HEK293 (cell line): ENCODE measurements at regions not wholly inside any gene's neighbourhood (a gene's known extent, or its start where the extent isn't known, plus 50 kb on each side); places are given as distances from the start of the nearest gene placed in this dataset.

ENCODE experiments used
- CTCF ChIA-PET: fragments of 350-600 bp; formaldehyde crosslinking; extraction: SDS; loops from one replicate; lab custom pipeline; 2021; ENCODE audit warnings: antibody characterized with exemption; lab: Yijun Ruan, JAX
- POLR2A ChIA-PET: fragments of 300-600 bp; formaldehyde crosslinking; extraction: SDS; loops from one replicate; lab custom pipeline; 2020; ENCODE audit warnings: antibody characterized with exemption, inconsistent platforms; lab: Yijun Ruan, JAX
- H3K27ac ChIP-seq: fragments of 200-500 bp; sonication (Bioruptor generic); 2 replicates; pipeline ENCODE4 v1.5.1; 2014; ENCODE audit warnings: low read depth, low read length, control low read depth, inconsistent platforms; ENCODE audit errors: extremely low read depth
- H3K36me3 ChIP-seq, 2 experiments: fragments of 200-500 bp in 1 of 2; sonication (Bioruptor generic) in 1 of 2; 1 replicate in 1 of 2; 2 replicates in 1 of 2; pipeline ENCODE4 v1.5.1; 2014 to 2017; ENCODE audit warnings: inconsistent platforms in 2 of 2, low read length in 2 of 2; ENCODE audit not compliant: control insufficient read depth in 2 of 2, insufficient read depth in 1 of 2
- H3K4me1 ChIP-seq: fragments of 200-500 bp; sonication (Bioruptor generic); 2 replicates; pipeline ENCODE4 v1.5.1; 2014; ENCODE audit warnings: mild to moderate bottlenecking, low read length, inconsistent platforms; ENCODE audit not compliant: control insufficient read depth, insufficient read depth
- H3K4me3 ChIP-seq: 2 replicates; pipeline ENCODE4 v1.5.1; 2011; ENCODE audit warnings: low read depth, mild to moderate bottlenecking, control low read depth, low read length, moderate library complexity
- H3K9me3 ChIP-seq: fragments of 200-500 bp; sonication (Bioruptor generic); 2 replicates; pipeline ENCODE4 v1.5.1; 2014; ENCODE audit warnings: low read depth, low read length, inconsistent platforms; ENCODE audit not compliant: control insufficient read depth, insufficient read depth
- EGR2 ChIP-seq: fragments of 450-650 bp; formaldehyde crosslinking; IDR thresholded peaks from 2 replicates; pipeline ENCODE4 v1.5.1; 2016; ENCODE audit warnings: low read depth, missing biosample characterization, missing genetic modification characterization
- RBAK ChIP-seq: fragments of 450-650 bp; formaldehyde crosslinking; IDR thresholded peaks from 2 replicates; pipeline ENCODE4 v1.5.1; 2016; ENCODE audit warnings: missing biosample characterization, missing genetic modification characterization
- SP3 ChIP-seq: fragments of 450-650 bp; formaldehyde crosslinking; IDR thresholded peaks from 2 replicates; pipeline ENCODE4 v1.5.1; 2016; ENCODE audit warnings: missing biosample characterization, missing genetic modification characterization
- TSHZ1 ChIP-seq: fragments of 450-650 bp; formaldehyde crosslinking; IDR thresholded peaks from 2 replicates; pipeline ENCODE4 v1.5.1; 2016; ENCODE audit warnings: missing biosample characterization, missing genetic modification characterization, borderline replicate concordance
- YY1 ChIP-seq: fragments of 450-650 bp; formaldehyde crosslinking; IDR thresholded peaks from 2 replicates; pipeline ENCODE4 v1.5.1; 2018; ENCODE audit warnings: missing biosample characterization, missing genetic modification characterization
- ZBTB20 ChIP-seq: fragments of 450-650 bp; formaldehyde crosslinking; IDR thresholded peaks from 2 replicates; pipeline ENCODE4 v1.5.1; 2016; ENCODE audit warnings: missing biosample characterization, missing genetic modification characterization
- ZBTB48 ChIP-seq: fragments of 450-650 bp; formaldehyde crosslinking; IDR thresholded peaks from 2 replicates; pipeline ENCODE4 v1.5.1; 2016; ENCODE audit warnings: missing biosample characterization, missing genetic modification characterization
- ZNF157 ChIP-seq: fragments of 450-650 bp; formaldehyde crosslinking; IDR thresholded peaks from 2 replicates; pipeline ENCODE4 v1.5.1; 2016; ENCODE audit warnings: missing biosample characterization, missing genetic modification characterization
- ZNF174 ChIP-seq: fragments of 450-650 bp; formaldehyde crosslinking; IDR thresholded peaks from 2 replicates; pipeline ENCODE4 v1.5.0; 2017; ENCODE audit warnings: missing biosample characterization, mild to moderate bottlenecking, missing genetic modification characterization
- ZNF18 ChIP-seq: fragments of 450-650 bp; formaldehyde crosslinking; IDR thresholded peaks from 2 replicates; pipeline ENCODE4 v1.5.1; 2016; ENCODE audit warnings: missing biosample characterization, missing genetic modification characterization
- ZNF341 ChIP-seq: fragments of 450-650 bp; formaldehyde crosslinking; IDR thresholded peaks from 2 replicates; pipeline ENCODE4; 2016; ENCODE audit warnings: low read depth, missing biosample characterization, missing genetic modification characterization
- ZNF350 ChIP-seq: fragments of 450-650 bp; formaldehyde crosslinking; IDR thresholded peaks from 2 replicates; pipeline ENCODE4 v1.5.0; 2017; ENCODE audit warnings: missing biosample characterization, mild to moderate bottlenecking, missing genetic modification characterization
- ZNF48 ChIP-seq: fragments of 450-650 bp; formaldehyde crosslinking; IDR thresholded peaks from 2 replicates; pipeline ENCODE4 v1.5.1; 2016; ENCODE audit warnings: missing biosample characterization, missing genetic modification characterization
- ZNF514 ChIP-seq: fragments of 450-650 bp; formaldehyde crosslinking; IDR thresholded peaks from 2 replicates; pipeline ENCODE4 v1.5.1; 2016; ENCODE audit warnings: missing biosample characterization, missing genetic modification characterization
- ZNF521 ChIP-seq: fragments of 450-650 bp; formaldehyde crosslinking; IDR thresholded peaks from 2 replicates; pipeline ENCODE4 v1.5.1; 2017; ENCODE audit warnings: missing biosample characterization, mild to moderate bottlenecking, missing genetic modification characterization
- ZNF623 ChIP-seq: fragments of 450-650 bp; formaldehyde crosslinking; IDR thresholded peaks from 2 replicates; pipeline ENCODE4 v1.5.1; 2016; ENCODE audit warnings: missing biosample characterization, missing genetic modification characterization
- ZNF654 ChIP-seq: fragments of 450-650 bp; formaldehyde crosslinking; IDR thresholded peaks from 2 replicates; pipeline ENCODE4 v1.5.1; 2016; ENCODE audit warnings: low read depth, missing biosample characterization, missing genetic modification characterization
- ZNF660 ChIP-seq: fragments of 450-650 bp; IDR thresholded peaks from 2 replicates; pipeline ENCODE4 v1.5.1; 2018; ENCODE audit warnings: missing biosample characterization, mild to moderate bottlenecking, missing genetic modification characterization
- ZNF791 ChIP-seq: fragments of 450-650 bp; formaldehyde crosslinking; IDR thresholded peaks from 2 replicates; pipeline ENCODE4 v1.5.1; 2016; ENCODE audit warnings: missing biosample characterization, missing genetic modification characterization

GRCh38 chr15:25175789-25176615 is 221.2 kb downstream of the SNRPN start:
- no peak overlapping the region for H3K27ac ChIP-seq
- no peaks in the 10 kb centered on the region for H3K9me3 ChIP-seq
- TF ChIP-seq YY1 (tag by site-specific recombination) (no peak), SP3 (no peak), ZNF48 (tag by site-specific recombination) (no peak), ZNF623 (tag by site-specific recombination) (no peak), ZNF791 (tag by site-specific recombination) (no peak), EGR2 (tag by site-specific recombination) (no peak), ZNF157 (tag by site-specific recombination) (no peak), ZNF174 (no peak), ZBTB48 (tag by site-specific recombination) (no peak), ZNF350 (no peak)
- H3K4me1 ChIP-seq, result no peaks in the 10 kb centered on the region
- H3K4me3 ChIP-seq, result no peak overlapping the region
- POLR2A ChIA-PET, result no interaction called here
- H3K36me3 ChIP-seq, result no peaks in the 10 kb centered on the region
- CTCF ChIA-PET, result no interaction called here

GRCh38 chr15:25176616-25176923 is 221.8 kb downstream of the SNRPN start:
- Histone ChIP-seq H3K9me3 (no peaks in the 10 kb centered on the region), H3K4me1 (no peaks in the 10 kb centered on the region), H3K36me3 (no peaks in the 10 kb centered on the region), H3K4me3 (no peak overlapping the region), H3K27ac (no peak overlapping the region)
- ChIA-PET CTCF (no interaction called here), POLR2A (no interaction called here)
- TF ChIP-seq ZNF521 (no peak), ZNF341 (tag by site-specific recombination) (no peak), ZNF514 (tag by site-specific recombination) (no peak), ZBTB20 (tag by site-specific recombination) (no peak), TSHZ1 (tag by site-specific recombination) (no peak), ZNF18 (tag by site-specific recombination) (no peak), ZNF660 (no peak), ZNF654 (no peak), RBAK (tag by site-specific recombination) (no peak)
